GM23248 (cell line): ENCODE measurements at regions not wholly inside any gene's neighbourhood (a gene's known extent, or its start where the extent isn't known, plus 50 kb on each side); places are given as distances from the start of the nearest gene placed in this dataset.

ENCODE experiments used
- DNase-seq: peaks from one replicate; pipeline ENCODE4 v3.0.0-alpha.2; 2015
- H2AFZ ChIP-seq: fragments of 200-600 bp; sonication (generic); 2 replicates; pipeline ENCODE4 v1.6.1; 2016; ENCODE audit warnings: antibody characterized with exemption
- H3F3A ChIP-seq: fragments of 200-600 bp; sonication (generic); 2 replicates; pipeline ENCODE4 v1.6.1; 2016; ENCODE audit warnings: mild to moderate bottlenecking, antibody characterized with exemption, mixed run types; ENCODE audit not compliant: insufficient read depth
- H3K27ac ChIP-seq: fragments of 200-600 bp; sonication (generic); 2 replicates; pipeline ENCODE4 v1.5.1; 2016; ENCODE audit warnings: mild to moderate bottlenecking
- H3K27me3 ChIP-seq: fragments of 200-600 bp; sonication (generic); replicated peaks from 2 replicates; pipeline ENCODE4 v1.6.1; 2016; ENCODE audit warnings: mild to moderate bottlenecking; ENCODE audit not compliant: insufficient read depth
- H3K36me3 ChIP-seq: fragments of 200-600 bp; sonication (generic); 2 replicates; pipeline ENCODE4 v1.6.1; 2016; ENCODE audit warnings: low read depth, mild to moderate bottlenecking
- H3K4me1 ChIP-seq: fragments of 200-600 bp; sonication (generic); 2 replicates; pipeline ENCODE4 v1.6.1; 2016; ENCODE audit warnings: mild to moderate bottlenecking; ENCODE audit not compliant: insufficient read depth
- H3K4me2 ChIP-seq: fragments of 200-600 bp; sonication (generic); one replicate; pipeline ENCODE4 v1.6.1; 2016; ENCODE audit warnings: mild to moderate bottlenecking; ENCODE audit not compliant: unreplicated experiment
- H3K4me3 ChIP-seq: fragments of 200-600 bp; sonication (generic); 2 replicates; pipeline ENCODE4 v1.5.1; 2016; ENCODE audit warnings: mild to moderate bottlenecking
- H3K79me2 ChIP-seq: fragments of 200-600 bp; sonication (generic); 2 replicates; pipeline ENCODE4 v1.6.1; 2016; ENCODE audit warnings: mild to moderate bottlenecking; ENCODE audit not compliant: insufficient read depth
- H3K9ac ChIP-seq: fragments of 200-600 bp; sonication (generic); 2 replicates; pipeline ENCODE4 v1.6.1; 2016; ENCODE audit warnings: mild to moderate bottlenecking
- H3K9me2 ChIP-seq: fragments of 200-600 bp; sonication (generic); 2 replicates; pipeline ENCODE4 v1.6.1; 2016; ENCODE audit warnings: mixed run types, mild to moderate bottlenecking, moderate library complexity; ENCODE audit not compliant: insufficient read depth
- H3K9me3 ChIP-seq: fragments of 200-600 bp; sonication (generic); one replicate; pipeline ENCODE4 v1.6.1; 2017; ENCODE audit warnings: low read depth
- H4K20me1 ChIP-seq: fragments of 200-600 bp; sonication (generic); 2 replicates; pipeline ENCODE4 v1.6.0; 2016; ENCODE audit not compliant: insufficient read depth
- EZH2 ChIP-seq: fragments of 200-600 bp; sonication (generic); IDR thresholded peaks from 2 replicates; pipeline ENCODE4 v1.6.1; 2018; ENCODE audit warnings: antibody characterized with exemption, mild to moderate bottlenecking; ENCODE audit not compliant: insufficient read depth, poor library complexity, severe bottlenecking
- EZH2phosphoT487 ChIP-seq: fragments of 200-600 bp; sonication (generic); IDR thresholded peaks from 2 replicates; pipeline ENCODE4 v1.6.1; 2018; ENCODE audit warnings: antibody characterized with exemption, moderate library complexity, mild to moderate bottlenecking, low read depth; ENCODE audit not compliant: insufficient read depth
- WGBS, 2 experiments: methylation state at CpG; one replicate each; pipeline ENCODE4 v1.1.6; 2015 to 2017; ENCODE audit warnings: low lambda C conversion rate in 2 of 2, low coverage in 1 of 2; ENCODE audit errors: missing lambda C conversion rate in 2 of 2; 5-methylcytosine and 5-hydroxymethylcytosine counted together
- in situ Hi-C: fragments of 300-500 bp; cut with MboI; formaldehyde crosslinking; loops from 2 replicates; pipeline ENCODE4 v1.15.0; 2020

DNA sequence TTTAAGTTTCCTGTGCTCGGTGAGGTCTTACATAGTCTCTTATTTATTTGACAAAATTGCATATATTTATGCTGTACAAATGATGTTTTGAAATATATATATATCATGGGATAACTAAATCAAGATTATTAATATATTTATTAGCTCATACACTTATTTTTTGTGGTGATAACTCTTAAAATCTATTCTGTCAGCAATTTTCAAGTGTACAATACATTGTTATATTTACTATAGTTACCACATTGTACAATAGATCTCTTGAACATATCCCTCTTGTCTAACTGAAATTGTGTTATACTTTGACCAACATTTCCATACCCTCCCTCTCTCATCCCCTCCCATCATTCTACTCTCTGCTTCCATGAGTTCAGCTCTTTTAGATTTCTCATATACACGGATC, 516.6 kb upstream of the LCORL start:
- no peaks in the 10 kb centered on the region for H3K9me3 ChIP-seq
- WGBS, 2 experiments = 23 to 26% methylated on average over 2 of the region's 2 CpGs

DNA sequence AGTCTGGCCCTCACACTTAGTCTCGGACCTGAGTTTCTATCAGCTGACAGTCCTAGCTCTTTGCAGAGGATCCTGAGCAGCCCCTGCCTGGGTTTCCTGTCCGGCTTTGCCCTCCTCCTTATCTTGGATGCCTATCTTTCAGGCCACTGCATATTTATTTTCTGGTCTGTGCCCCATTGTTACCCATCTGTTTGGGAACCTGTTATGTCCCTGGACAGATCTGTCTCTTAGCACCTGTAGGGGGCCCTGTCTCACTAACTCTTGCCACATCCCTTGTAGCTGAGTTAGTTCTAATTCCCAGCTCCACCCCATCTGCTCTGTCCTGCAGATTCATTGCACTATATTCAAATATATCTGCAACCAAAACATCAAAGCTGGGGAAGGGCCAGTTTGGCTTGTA, 514.9 kb upstream of the LCORL start:
- Histone ChIP-seq H3K9me3 (no peaks in the 10 kb centered on the region), H2AFZ (no peak overlapping the region), H3K4me1 (no peaks in the 10 kb centered on the region), H3K79me2 (no peaks in the 10 kb centered on the region), H3K27ac (no peak overlapping the region), H3K36me3 (no peaks in the 10 kb centered on the region), H4K20me1 (no peaks in the 10 kb centered on the region), H3F3A (no peaks in the 10 kb centered on the region), H3K27me3 (no peaks in the 10 kb centered on the region), H3K4me3 (no peak overlapping the region), H3K4me2 (no peak overlapping the region), H3K9me2 (no peaks in the 10 kb centered on the region), H3K9ac (no peak overlapping the region)
- in situ Hi-C loops = no loop called here
- 0 to 5% methylated on average over 2 of the region's 2 CpGs for WGBS, 2 experiments
- no peak for TF ChIP-seq EZH2phosphoT487
- TF ChIP-seq EZH2 = no peak
- no peak for DNase-seq

More for the DNA sequence above, 516.6 kb upstream of the LCORL start:
- no peaks in the 10 kb centered on the region for H3K36me3 ChIP-seq
- H3K9me2 ChIP-seq = no peaks in the 10 kb centered on the region
- no peak overlapping the region for H2AFZ ChIP-seq
- no peaks in the 10 kb centered on the region for H3K27me3 ChIP-seq
- H3K4me1 ChIP-seq = no peaks in the 10 kb centered on the region
- H4K20me1 ChIP-seq = no peaks in the 10 kb centered on the region
- H3K27ac ChIP-seq = no peak overlapping the region
- no peak for TF ChIP-seq EZH2
- TF ChIP-seq EZH2phosphoT487 = no peak
- H3F3A ChIP-seq = no peaks in the 10 kb centered on the region
- no peaks in the 10 kb centered on the region for H3K79me2 ChIP-seq
- in situ Hi-C loops = no loop called here
- no peak for DNase-seq
- no peak overlapping the region for H3K4me2 ChIP-seq
- H3K9ac ChIP-seq = no peak overlapping the region
- no peak overlapping the region for H3K4me3 ChIP-seq

DNA sequence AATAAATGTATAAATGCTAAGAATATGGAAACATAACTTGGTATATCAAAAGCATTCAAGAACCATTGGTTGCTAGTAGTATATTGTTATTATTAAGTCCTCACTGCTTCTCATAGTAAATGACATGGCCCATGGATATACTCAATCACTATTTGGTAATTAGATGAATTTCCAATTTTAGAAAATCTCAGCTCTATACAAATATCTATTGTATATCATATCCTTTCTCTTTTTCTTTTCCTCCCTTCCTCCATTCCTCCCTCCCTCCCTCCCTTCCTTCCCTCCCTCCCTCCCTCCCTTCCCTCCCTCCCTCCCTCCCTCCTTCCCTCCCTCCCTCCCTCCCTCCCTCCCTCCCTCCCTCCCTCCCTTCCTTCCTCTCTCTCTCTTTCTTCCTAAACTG, 514.4 kb upstream of the LCORL start:
- H3K4me1 ChIP-seq = no peaks in the 10 kb centered on the region
- in situ Hi-C loops = no loop called here

DNA sequence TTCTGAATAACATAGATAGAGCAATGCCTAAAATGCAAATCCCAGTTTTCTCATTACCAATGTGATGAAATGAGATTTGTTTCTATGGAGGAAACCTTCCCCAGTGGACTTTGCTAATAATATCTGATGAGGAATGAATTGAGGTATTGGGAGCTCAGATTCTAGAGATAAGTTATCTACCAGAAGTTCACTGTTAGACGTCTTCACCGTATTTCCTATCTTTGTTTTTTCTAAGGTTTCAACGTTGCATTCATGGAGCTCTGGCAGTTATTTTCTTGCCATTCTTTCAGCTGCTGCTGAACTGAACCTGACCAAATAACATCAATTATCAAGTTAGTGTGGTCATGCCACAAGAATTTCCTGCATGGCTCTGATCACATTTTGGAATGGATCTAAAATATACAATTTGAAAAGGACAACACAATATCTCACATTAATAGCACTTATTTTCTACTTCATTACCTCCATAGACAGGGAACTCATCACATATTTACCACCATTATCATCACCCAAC, 511.8 kb upstream of the LCORL start:
- H3K9ac ChIP-seq = no peak overlapping the region
- H3K9me2 ChIP-seq = no peaks in the 10 kb centered on the region
- in situ Hi-C loops = no loop called here
- H4K20me1 ChIP-seq = no peaks in the 10 kb centered on the region
- DNase-seq = no peak
- H3K4me2 ChIP-seq = no peak overlapping the region
- H3K4me1 ChIP-seq = no peaks in the 10 kb centered on the region
- H3K79me2 ChIP-seq = no peaks in the 10 kb centered on the region
- H3K4me3 ChIP-seq = no peak overlapping the region
- TF ChIP-seq EZH2 = no peak
- TF ChIP-seq EZH2phosphoT487 = no peak
- H3K9me3 ChIP-seq = no peaks in the 10 kb centered on the region
- no peaks in the 10 kb centered on the region for H3K27me3 ChIP-seq
- no peak overlapping the region for H2AFZ ChIP-seq
- WGBS, 2 experiments = 22 to 25% methylated on average over 3 of the region's 3 CpGs
- H3F3A ChIP-seq = no peaks in the 10 kb centered on the region
- H3K36me3 ChIP-seq = no peaks in the 10 kb centered on the region
- no peak overlapping the region for H3K27ac ChIP-seq

More for the DNA sequence above, 514.4 kb upstream of the LCORL start:
- H3K4me2 ChIP-seq = no peak overlapping the region
- H3K9me3 ChIP-seq = no peaks in the 10 kb centered on the region
- TF ChIP-seq EZH2phosphoT487 (no peak), EZH2 (no peak)
- H3K36me3 ChIP-seq = no peaks in the 10 kb centered on the region
- no peaks in the 10 kb centered on the region for H4K20me1 ChIP-seq
- H3K9me2 ChIP-seq = no peaks in the 10 kb centered on the region
- DNase-seq = no peak
- H3K9ac ChIP-seq = no peak overlapping the region
- H3K27me3 ChIP-seq = no peaks in the 10 kb centered on the region
- H3K27ac ChIP-seq = no peak overlapping the region
- H2AFZ ChIP-seq = no peak overlapping the region
- no peak overlapping the region for H3K4me3 ChIP-seq
- H3F3A ChIP-seq = no peaks in the 10 kb centered on the region
- H3K79me2 ChIP-seq = no peaks in the 10 kb centered on the region

DNA sequence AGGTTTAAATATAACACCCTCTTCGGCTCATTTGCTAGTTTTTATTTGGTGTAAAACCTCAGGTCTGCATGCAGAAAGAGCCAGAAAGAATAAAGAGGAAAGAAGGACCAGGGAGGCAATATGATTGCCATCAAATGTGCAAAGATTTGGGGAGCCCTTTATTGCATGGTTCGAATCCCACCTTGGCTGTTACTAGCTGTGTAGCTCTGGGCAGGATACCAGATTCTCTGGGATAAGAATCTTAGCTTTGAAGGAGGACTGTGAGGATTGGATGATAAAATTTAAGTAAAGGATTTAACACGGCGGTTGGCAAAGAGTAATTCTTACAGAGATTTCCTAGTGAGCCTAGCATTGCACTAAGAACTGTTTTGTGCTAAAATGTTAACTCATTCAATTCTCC, 510.2 kb upstream of the LCORL start:
- no peak overlapping the region for H3K4me2 ChIP-seq
- TF ChIP-seq EZH2phosphoT487 (no peak), EZH2 (no peak)
- no peaks in the 10 kb centered on the region for H3K36me3 ChIP-seq
- no peaks in the 10 kb centered on the region for H3K9me2 ChIP-seq
- no peaks in the 10 kb centered on the region for H3F3A ChIP-seq
- H3K4me3 ChIP-seq = no peak overlapping the region
- H3K9me3 ChIP-seq = no peaks in the 10 kb centered on the region
- H2AFZ ChIP-seq = no peak overlapping the region
- H3K27me3 ChIP-seq = no peaks in the 10 kb centered on the region
- WGBS, 2 experiments = 15 to 20% methylated on average over 4 of the region's 4 CpGs
- in situ Hi-C loops = no loop called here
- no peaks in the 10 kb centered on the region for H4K20me1 ChIP-seq
- no peak overlapping the region for H3K9ac ChIP-seq
- no peaks in the 10 kb centered on the region for H3K4me1 ChIP-seq
- DNase-seq = no peak
- no peaks in the 10 kb centered on the region for H3K79me2 ChIP-seq
- no peak overlapping the region for H3K27ac ChIP-seq
